Left renal cortex interstitium (tissue), 4 donors: ENCODE measurements at regions not wholly inside any gene's neighbourhood (a gene's known extent, or its start where the extent isn't known, plus 50 kb on each side); places are given as distances from the start of the nearest gene placed in this dataset.

Source experiments
- DNase-seq, 4 donors: peaks; one replicate each; pipeline ENCODE4 v3.0.0-alpha.2; 2013; ENCODE audit warnings: low read depth in 4 of 4, low spot score in 2 of 4, missing footprints in 1 of 4

DNA sequence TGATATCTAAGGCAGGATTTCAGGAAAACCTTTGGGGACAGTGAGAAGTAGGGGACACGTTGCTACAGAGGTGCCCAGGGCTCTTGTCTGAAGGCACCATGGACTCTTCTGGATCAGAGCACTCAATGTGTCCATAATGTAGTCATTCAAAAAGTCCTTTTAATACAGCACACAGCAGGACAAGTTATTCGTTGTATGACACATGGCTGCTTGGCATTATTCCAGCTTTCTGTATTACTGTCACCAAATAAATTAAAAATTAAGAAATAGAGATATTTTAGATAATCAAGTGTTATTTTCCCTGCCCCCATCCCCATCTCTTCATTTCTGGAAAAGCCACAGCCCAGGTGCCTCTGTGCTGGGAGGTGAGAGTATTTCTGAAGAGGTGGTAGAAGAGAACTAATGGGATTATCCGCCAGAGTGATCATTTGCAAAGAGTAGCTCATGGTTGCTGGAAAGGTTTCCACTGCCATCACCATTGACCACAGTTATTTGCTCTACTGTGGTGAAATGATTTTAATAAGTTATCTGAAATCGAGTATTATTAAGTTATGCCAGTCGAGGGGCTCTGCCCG is 83.0 kb downstream of the CXCL12 start:
- DNase-seq: no peak

- DNase-seq: no peak
These were observed 83.9 kb downstream of the CXCL12 start for GRCh38 chr10:44300666-44301649.

GRCh38 chr10:44298713-44299112 is 86.2 kb downstream of the CXCL12 start:
- DNase-seq: no peak

DNA sequence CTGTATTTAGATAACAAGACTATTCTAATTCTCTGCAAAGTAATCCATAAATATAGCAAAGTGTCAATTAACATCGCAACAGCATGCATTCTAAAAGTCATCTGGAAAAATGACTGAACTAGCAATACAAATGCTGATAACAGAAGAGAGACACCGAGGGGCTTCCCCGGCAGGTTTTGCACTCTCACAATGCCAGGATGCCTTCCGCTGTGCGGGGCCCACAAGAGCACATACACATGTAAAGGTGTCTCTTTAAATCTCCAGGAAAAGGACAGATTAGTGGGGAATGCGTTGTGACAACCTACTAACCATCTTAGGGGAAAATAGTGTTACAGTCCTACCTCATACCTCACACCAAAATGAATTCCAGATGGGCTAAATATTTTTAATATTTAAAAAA is 86.9 kb downstream of the CXCL12 start:
- no peak for DNase-seq

- DNase-seq: no peak
These were observed 89.2 kb downstream of the CXCL12 start for GRCh38 chr10:44295644-44296241.

- no peak for DNase-seq
These were observed 90.0 kb downstream of the CXCL12 start for GRCh38 chr10:44294726-44295412.

DNA sequence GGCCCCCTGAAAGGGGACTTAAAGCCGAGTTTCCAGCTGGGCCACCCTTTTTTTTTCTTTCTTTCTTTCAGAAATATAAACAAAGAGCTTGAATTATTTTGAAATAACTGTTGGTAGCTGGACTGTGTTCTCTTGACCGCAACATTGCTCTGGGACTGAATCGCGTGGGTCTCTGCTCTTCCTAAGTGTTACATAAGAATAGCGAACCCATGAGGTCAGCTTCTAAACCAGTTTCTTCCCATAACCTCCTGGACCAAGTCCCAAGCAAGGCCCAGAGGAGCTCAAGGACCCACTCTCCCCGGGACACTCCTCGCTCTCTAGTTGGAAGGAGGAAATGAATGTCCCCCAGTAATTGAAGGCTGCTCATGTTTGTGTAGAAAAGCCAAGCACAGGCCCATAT is 91.1 kb downstream of the CXCL12 start:
- no peak for DNase-seq

DNA sequence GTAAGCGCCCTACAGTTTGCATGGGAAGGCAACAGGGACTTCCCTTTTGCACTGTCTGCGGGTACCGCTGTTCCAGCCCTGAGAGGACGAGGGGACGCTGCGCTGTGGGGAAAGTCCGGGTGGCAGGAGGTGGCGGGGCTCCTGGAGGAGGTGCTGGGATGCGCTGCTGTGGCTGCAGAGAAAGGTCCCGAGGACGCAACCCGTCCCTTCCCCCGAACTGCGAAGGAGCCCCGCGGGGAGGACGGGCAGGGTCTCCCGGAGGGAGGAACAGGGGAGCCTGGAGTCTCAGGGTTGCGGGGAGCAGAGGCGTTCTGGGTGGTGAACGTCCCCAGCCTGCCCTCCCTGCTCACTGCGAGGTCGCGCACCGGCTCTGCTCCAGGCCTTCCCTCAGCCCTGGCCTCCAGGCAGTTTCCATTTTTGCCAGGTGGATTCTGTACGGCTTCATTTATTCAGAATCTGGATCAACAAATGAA is 91.6 kb downstream of the CXCL12 start:
- DNase-seq: no peak

DNA sequence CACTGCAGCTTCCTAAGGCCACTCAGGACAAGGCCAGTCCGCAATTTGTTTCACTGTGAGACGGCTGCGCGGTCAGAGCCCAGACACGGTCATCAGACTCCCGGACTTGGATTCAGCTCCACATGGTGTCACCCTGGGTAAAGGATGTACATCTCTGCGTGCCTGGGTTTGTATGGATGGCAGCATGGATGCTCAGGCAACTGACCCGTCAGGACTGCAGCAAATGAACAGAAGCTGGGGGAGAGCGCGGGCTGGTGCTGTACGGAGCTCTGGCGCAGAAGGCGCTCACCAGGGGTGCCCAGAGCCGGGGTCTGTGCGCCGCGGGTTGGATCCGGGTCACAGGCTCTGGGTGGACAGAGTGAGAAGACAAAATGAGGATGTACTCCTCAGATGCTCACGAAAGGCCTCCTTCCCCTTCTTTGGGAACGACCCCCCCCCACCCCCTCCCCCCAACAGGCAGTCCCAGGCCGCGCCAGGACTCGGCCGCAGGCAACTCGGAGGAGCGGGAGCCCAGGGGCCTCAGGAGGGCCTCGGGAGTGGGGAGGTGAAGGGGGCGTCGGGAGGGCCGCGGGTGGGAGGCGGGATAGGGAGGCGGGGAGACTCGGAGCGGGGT is 92.4 kb downstream of the CXCL12 start:
- DNase-seq: no peak

DNA sequence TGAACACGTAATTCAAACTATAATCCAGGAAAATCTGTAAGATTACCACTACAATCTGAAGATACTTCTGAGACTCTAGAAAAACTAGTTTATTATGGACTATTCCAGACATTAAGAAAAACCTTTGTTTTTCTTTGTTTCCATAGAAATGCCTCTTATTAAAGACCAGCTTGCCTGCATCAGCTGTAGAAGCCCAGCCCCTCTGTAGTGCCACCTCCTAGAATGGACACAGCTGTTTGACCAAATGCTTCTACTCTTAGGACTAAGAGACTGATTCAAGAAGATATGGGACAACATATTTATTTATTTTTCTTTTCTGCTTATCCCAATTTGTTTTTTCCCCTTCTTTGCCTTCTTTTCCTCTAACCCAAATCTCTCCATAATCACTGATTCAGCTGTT is 93.8 kb downstream of the CXCL12 start:
- no peak for DNase-seq

DNA sequence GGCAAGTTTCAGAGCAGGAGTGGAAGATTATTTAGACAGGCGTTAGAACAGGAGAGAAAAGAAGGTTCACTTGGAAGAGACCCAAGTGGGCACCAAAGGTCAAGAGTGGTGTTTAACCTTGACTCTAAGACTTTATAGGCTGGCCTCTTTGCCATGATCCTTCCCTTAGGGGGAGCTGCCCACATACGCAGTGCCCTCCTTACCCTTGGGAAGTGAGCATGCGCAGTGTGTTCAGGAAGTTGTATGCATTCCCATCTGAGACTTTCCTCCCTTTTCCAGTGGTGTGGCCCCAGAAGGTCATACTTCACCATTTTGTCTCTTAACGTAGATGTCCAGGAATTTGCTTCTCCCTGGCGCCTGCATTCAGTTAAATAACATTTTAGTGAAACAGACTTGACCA is 95.8 kb downstream of the CXCL12 start:
- no peak for DNase-seq

GRCh38 chr10:44287408-44287807 is 97.5 kb downstream of the CXCL12 start:
- DNase-seq: no peak

DNA sequence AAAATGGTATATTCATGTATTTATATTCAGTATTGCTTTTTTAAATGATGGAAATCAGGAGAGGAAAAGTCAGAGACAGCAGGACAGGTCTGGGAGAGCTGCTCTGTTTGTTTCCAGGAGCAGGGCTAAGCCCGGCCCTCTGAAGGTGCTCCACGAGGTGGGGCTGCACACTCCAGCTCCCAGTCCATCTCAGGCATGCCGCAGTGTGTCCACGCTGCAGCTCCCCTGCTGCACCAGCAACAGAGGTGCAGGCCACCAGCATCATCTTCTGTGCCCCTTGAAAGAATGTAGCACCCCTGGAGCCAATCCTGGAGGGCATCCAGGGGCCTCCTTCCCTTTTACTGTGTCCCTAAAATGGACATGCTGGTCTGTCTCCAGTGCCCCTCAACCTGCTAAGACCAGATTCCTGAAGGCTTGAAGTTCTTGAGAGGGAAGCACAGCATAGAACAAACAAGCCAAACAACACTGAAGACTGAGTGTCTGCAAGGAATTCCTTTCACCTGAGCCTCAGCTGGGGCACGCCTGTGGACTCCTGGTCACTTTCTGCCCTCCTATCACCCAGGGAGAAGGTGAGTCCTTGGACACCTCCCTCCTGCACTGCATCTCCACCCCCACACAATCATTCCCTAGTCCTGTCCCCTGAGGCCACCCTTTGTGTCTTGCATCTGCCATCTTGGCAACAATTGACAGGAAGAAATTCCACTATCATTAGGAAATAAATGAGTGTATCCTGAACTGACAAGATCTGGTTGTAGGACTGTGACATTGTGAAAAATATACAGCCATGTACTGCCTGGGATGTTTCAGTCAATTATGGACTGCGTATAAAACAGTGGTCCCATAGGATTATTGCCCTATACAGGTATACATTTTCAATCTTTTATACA is 100.5 kb downstream of the CXCL12 start:
- DNase-seq: no peak

GRCh38 chr10:44282626-44283300 is 102.1 kb downstream of the CXCL12 start:
- DNase-seq: no peak

- no peak for DNase-seq
These were observed 103.2 kb downstream of the CXCL12 start for GRCh38 chr10:44281662-44282061.

DNA sequence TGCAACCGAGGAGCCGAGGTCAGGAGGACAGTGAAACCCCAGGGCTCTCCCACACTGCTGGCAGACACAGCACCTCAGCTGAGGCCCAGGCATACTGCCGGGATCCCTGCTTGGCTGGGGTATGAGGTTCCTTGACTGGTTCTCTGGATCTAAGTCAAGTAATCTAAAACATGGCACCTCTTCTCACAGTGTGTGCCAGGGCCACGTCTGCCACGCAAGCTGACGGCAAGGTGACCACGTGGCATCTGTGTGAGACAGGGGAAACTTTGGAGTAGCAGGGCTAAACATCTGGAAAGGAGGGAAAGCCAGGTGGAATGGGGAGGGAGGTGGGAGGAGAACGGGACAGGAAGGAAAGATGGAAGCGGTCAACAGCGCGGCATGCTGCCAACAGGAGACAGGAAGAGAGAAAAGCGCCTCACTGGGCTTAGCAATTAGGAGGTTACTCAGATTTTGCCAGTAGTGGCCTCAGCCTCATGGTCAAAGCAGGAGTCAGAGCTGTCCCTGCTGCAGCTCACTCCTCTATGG is 103.7 kb downstream of the CXCL12 start:
- DNase-seq: no peak

DNA sequence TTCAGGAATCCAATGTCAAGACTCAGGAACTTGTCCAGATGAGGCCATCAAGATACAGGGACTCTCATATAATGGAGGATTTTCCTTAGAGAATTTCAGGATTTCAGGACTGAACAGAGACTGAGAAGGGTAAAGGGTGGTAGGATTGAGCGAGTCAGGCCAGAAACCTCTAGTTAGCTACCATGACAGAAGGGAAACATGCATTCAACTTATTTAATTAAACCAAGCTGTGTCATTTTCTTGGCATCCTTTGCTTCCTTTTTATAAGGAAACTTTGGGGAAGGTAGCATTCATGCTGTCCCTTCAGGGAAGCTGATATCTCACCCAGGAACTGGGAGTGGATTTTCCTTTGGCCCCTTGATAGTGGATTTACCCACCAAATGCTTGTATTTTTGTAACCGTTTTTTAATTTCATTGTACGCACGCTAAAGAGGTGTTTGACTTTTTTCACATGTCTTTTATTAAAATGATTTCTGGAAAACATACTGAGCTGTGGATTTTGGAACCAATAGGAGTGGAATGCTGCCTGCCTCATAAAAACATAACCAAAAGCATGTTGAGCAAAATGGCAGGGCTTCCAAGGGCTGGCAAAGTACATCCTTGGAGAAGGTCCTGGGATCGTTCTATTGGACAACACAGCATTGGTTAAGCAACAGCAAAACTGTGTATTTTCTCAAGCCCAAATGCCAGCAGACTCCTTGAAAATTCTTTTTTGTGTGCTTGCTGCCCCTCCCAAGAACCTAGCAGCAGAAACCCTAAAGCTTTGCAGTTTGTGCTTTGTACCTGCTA is 104.5 kb downstream of the CXCL12 start:
- DNase-seq: no peak
